ENCODE measurements at regions not wholly inside any gene's neighbourhood (a gene's known extent, or its start where the extent isn't known, plus 50 kb on each side); places are given as distances from the start of the nearest gene placed in this dataset.

DNA sequence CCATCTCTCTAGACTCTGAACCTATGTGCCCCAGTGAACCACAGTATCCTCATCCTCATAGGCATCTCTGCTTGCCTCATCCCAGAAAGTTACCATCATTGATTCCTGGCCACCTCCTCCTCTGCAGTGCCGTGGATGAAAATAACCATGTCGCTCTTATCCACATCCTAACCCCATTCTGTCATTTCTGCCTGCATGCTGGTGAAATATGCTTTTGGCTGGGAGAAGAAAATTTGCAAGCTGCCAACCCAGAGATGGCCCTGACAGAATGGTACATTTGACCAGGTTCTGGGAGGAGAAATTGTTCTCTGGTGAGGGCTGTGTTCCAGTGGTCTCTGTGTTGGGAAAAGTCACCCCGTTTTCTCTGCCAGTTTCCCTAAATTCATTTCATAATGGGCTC is 149.7 kb downstream of the NMUR2 start:
- H3K9me3 Mint-ChIP-seq: no peaks in the 10 kb centered on the region
- H3K36me3 Mint-ChIP-seq (ENCODE audit: low read depth): no peaks in the 10 kb centered on the region
- H3K27ac Mint-ChIP-seq: no peak overlapping the region
- H3K4me3 Mint-ChIP-seq: no peak overlapping the region
- no peaks in the 10 kb centered on the region for H3K4me1 Mint-ChIP-seq (ENCODE audit: low read depth)
- no peaks in the 10 kb centered on the region for H3K27me3 Mint-ChIP-seq (ENCODE audit: low read depth)

DNA sequence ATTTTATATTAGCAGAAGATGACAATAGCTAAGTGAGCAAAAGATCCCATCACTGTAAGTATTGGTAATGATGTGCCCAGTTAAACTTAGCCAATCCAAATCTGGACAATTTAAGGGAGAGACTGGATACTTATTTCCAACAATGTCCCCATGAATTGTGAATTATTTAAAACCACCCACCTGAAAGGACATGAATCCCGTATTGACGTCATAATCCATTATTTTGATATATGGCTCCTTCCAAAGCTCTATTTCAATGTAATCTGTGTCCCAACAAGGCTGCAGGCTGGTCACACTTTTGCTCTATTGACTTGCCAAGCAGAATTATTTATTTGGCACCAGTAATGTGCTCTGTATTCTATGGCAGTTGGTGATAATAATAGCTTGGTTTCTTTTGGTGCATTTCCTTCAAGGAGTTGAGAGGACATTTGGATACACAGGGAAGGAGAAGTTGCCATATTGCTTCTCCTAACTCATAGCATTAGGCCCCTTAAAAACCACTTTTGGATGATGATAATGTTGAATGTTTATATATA is 157.2 kb downstream of the NMUR2 start:
- Mint-ChIP-seq H3K27ac (no peak overlapping the region), H3K4me3 (no peak overlapping the region), H3K36me3 (ENCODE audit: low read depth) (no peaks in the 10 kb centered on the region), H3K4me1 (ENCODE audit: low read depth) (no peaks in the 10 kb centered on the region), H3K9me3 (no peaks in the 10 kb centered on the region), H3K27me3 (ENCODE audit: low read depth) (no peaks in the 10 kb centered on the region)

DNA sequence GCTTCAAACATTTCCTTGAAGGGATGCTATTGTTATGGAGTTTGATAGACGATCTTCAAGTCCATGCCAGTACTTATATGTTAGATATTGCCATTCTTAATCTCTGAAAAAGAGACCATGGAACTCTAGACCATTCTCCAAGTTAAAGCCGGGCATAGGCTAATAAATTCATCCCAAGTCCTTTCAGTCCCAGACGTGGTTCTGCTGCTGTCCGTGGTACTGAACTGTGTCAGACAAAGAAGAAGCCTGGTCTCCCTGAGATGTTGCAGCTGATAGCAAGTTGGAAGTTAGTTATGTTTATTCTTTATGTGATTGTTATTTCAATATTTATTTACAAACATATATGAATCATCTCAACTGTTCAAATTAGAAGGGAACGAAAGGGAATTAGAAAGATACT is 158.7 kb downstream of the NMUR2 start:
- Mint-ChIP-seq H3K36me3 (ENCODE audit: low read depth) (no peaks in the 10 kb centered on the region), H3K27me3 (ENCODE audit: low read depth) (no peaks in the 10 kb centered on the region), H3K9me3 (no peaks in the 10 kb centered on the region)

DNA sequence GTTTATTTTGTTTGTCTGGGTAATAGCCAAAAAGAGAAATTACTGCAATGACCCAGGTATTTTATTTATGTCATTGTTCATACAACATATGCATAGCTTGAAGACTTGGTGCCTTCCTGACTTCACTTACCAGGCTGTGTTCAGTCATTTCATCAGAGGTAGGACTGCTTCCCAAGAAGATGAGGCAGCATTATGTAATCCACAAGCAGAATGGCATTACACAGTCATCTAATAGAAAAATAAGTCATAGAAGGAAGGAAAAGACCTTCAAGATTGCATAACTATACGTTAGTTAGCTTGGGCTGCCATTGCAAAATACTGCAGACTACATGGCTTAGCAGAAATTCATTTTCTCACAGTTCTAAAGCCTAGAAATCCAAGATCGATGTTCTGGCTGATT is 167.5 kb downstream of the NMUR2 start:
- no peak overlapping the region for H3K27ac Mint-ChIP-seq
- H3K4me1 Mint-ChIP-seq (ENCODE audit: low read depth): no peaks in the 10 kb centered on the region
- H3K9me3 Mint-ChIP-seq: no peaks in the 10 kb centered on the region
- no peak overlapping the region for H3K4me3 Mint-ChIP-seq
- no peaks in the 10 kb centered on the region for H3K27me3 Mint-ChIP-seq (ENCODE audit: low read depth)
- H3K36me3 Mint-ChIP-seq (ENCODE audit: low read depth): no peaks in the 10 kb centered on the region

More for the DNA sequence above, 158.7 kb downstream of the NMUR2 start:
- Mint-ChIP-seq H3K4me3 (no peak overlapping the region), H3K27ac (no peak overlapping the region), H3K4me1 (ENCODE audit: low read depth) (no peaks in the 10 kb centered on the region)

DNA sequence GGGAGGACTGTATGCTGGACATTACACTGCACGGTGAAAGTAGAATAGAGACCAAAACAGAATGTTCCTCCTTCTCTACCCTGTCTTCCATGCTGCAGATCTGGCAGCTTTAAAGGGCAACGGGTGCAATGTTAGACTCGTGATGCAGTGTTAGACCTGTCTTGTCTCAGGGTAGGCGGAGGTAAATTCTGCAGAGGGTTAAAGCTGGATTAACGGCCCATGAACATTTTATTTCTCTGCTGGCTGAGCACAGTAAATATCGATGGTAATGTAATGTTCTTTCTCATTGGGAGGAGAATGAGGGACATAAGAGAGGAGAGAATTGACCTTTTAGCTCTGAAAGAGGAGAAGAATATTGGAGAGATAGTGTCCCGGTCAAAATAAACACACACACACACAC is 178.9 kb downstream of the NMUR2 start:
- H3K9me3 Mint-ChIP-seq: peaks cover 4% of the 10 kb centered on the region
- no peaks in the 10 kb centered on the region for H3K27me3 Mint-ChIP-seq (ENCODE audit: low read depth)
- H3K4me1 Mint-ChIP-seq (ENCODE audit: low read depth): no peaks in the 10 kb centered on the region
- H3K4me3 Mint-ChIP-seq: no peak overlapping the region
- H3K36me3 Mint-ChIP-seq (ENCODE audit: low read depth): no peaks in the 10 kb centered on the region
- no peak overlapping the region for H3K27ac Mint-ChIP-seq

DNA sequence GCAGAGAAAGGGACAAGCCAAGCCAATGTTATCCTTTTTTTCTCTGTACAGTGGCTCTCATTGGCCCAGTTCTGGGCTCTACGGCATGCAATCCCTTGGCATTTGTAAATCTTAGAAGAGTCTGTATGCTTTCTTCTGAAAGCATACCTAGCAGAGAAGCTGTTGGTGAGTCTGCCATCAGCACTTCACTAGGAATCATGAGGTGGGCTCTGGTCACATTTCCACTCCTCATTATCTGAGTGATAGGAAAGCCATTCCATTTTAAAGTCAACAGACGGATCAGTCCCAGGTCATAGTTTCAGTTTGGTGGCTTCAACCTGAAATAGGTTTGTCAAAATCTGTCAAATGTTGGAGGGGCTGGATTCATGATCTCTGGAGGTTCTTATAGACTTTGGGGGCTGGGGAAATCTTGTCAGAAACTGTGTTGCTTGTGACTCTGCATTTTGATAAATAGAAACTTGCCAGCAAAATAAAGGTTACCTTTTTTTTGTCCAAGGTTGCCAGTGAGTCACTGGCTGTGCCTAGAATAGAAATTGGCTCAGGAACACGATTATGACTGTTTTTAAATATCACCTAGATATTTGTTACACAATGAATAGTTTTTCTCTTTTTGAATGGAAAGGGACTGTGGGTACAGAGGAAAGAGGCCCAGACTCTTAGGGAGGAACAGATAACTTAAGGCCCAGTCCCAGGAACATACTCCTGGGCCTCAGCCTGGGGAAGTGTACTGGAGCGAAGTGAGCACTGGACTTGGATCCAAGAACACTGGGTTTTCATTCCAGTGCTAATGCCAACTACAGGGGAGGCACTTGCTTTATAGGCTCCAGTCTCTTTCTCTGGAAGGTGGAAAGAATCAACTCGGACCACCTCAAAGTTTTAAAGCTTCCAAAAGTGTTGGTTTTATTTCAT is 183.1 kb downstream of the NMUR2 start:
- H3K36me3 Mint-ChIP-seq (ENCODE audit: low read depth): no peaks in the 10 kb centered on the region
- H3K27me3 Mint-ChIP-seq (ENCODE audit: low read depth): no peaks in the 10 kb centered on the region
- H3K4me1 Mint-ChIP-seq (ENCODE audit: low read depth): no peaks in the 10 kb centered on the region
- peaks cover 9% of the 10 kb centered on the region for H3K9me3 Mint-ChIP-seq
- H3K27ac Mint-ChIP-seq: no peak overlapping the region
- no peak overlapping the region for H3K4me3 Mint-ChIP-seq

DNA sequence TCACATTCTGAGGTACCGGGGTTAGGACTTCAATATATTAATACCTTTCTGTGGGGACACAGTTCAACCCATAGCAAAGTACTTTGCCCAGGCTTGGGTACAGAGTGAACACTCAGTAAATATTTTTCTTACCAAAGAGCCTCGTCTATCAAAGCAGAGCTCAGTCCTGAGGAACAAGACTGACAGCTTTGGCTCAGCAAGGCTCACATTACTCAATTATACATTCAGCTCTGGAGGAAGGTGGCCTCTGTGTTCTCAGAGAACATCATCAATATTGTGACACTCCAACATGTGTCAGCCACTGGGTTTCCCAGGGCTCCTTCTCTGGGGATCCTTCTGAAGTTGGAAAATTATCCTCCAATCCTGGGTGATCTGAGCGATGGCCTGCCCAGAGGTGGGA is 186.4 kb downstream of the NMUR2 start:
- no peak overlapping the region for H3K4me3 Mint-ChIP-seq
- peaks cover 6% of the 10 kb centered on the region for H3K9me3 Mint-ChIP-seq
- H3K27me3 Mint-ChIP-seq (ENCODE audit: low read depth): no peaks in the 10 kb centered on the region

DNA sequence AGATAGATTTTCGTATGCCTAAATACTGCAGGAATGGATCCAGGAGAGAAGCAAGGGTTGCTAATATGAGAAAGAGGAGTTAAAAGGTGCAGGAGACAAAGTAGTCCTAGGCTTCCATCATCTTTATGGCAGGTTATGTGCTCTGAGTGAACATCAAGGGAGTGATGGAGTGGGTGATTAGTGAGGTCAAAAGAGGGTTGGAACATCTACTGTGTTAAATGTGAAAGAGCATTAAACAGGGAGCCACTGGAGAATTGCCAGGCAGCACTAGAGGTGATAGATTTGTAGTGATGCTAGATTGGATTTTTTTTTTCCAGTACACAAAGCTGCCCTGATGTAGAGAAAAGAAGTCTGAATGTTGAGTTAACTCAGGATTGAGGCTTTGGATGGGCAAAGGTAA is 199.3 kb downstream of the NMUR2 start:
- no peak overlapping the region for H3K27ac Mint-ChIP-seq
- no peaks in the 10 kb centered on the region for H3K4me1 Mint-ChIP-seq (ENCODE audit: low read depth)
- H3K4me3 Mint-ChIP-seq: no peak overlapping the region
- H3K36me3 Mint-ChIP-seq (ENCODE audit: low read depth): no peaks in the 10 kb centered on the region
- H3K27me3 Mint-ChIP-seq (ENCODE audit: low read depth): no peaks in the 10 kb centered on the region
- H3K9me3 Mint-ChIP-seq: no peaks in the 10 kb centered on the region

More for the DNA sequence above, 186.4 kb downstream of the NMUR2 start:
- no peaks in the 10 kb centered on the region for H3K4me1 Mint-ChIP-seq (ENCODE audit: low read depth)
- no peaks in the 10 kb centered on the region for H3K36me3 Mint-ChIP-seq (ENCODE audit: low read depth)
- no peak overlapping the region for H3K27ac Mint-ChIP-seq

DNA sequence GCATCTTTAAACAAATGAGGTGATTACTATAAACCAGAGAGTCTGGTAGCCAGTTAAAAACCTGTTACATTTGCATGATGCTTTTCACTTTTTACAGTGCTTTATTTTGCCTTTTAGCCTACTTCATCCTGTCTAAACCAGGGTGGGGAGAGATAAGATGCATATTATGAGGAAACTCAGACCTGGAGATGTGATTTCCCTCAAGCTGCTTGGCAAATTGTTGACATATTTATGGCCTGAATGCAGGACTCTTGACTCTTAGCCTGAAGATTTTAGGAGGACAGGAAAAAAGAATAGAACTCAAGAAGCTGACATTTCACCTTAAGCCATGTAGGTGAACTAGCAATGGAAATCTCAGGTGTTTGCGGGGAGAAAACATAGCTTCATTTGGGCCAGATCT is 202.8 kb downstream of the NMUR2 start:
- Mint-ChIP-seq H3K4me3 (no peak overlapping the region), H3K4me1 (ENCODE audit: low read depth) (no peaks in the 10 kb centered on the region), H3K27me3 (ENCODE audit: low read depth) (no peaks in the 10 kb centered on the region), H3K27ac (no peak overlapping the region), H3K36me3 (ENCODE audit: low read depth) (no peaks in the 10 kb centered on the region), H3K9me3 (no peaks in the 10 kb centered on the region)

DNA sequence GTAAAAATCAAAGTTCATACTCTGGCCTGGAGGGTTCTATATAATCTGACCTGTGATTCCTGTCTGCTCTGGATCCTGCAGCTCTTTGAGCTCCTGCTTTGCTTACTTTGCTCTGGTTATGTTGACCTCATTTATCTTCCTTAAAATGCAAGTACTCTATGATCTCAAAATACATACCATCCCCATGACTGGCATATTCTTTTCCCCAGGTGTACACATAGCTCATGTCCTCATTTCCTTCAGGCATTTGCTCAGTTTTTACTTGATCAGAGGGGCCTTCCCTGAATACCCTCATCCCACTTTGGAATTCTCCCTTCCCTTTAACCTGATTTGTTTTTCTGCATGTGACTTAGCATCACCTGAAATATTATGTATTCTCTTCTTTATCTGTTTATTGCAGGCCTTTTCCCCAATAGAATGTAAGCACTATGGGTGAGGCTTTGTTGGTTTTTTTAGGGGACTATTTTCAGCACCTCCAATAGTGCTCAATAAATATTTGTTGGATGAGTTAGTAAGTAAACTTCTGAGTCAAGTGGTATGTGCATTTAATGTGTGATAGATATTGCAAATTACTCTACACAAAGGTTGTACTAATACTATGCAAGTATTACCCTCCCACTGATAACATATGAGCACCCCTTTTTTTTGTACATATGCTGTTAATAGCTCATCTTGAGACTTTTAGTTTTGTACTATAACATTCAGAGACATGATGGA is 211.5 kb downstream of the NMUR2 start:
- H3K4me3 Mint-ChIP-seq: no peak overlapping the region
- H3K36me3 Mint-ChIP-seq (ENCODE audit: low read depth): no peaks in the 10 kb centered on the region
- no peaks in the 10 kb centered on the region for H3K4me1 Mint-ChIP-seq (ENCODE audit: low read depth)
- H3K27me3 Mint-ChIP-seq (ENCODE audit: low read depth): no peaks in the 10 kb centered on the region
- H3K9me3 Mint-ChIP-seq: peaks cover 4% of the 10 kb centered on the region
- H3K27ac Mint-ChIP-seq: no peak overlapping the region

DNA sequence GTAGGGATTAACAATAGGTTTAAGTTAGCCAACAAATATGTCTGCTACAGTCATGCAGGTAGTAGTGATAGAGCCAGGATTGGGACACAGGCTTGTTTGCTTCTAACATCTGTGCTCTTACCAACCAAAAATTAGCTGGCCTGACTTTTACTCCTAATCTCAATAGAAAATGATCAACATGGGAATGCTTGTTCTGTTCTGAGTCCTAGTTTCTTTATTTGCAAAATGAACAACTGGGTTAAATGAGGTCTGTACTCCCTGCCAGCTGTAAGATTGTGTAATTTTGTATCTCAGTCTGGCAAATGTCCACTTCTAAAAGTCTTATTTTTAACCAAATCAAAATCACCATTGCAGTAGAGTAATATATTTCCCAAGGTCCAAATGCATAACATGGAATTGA is 216.8 kb downstream of the NMUR2 start:
- Mint-ChIP-seq H3K9me3 (no peaks in the 10 kb centered on the region), H3K4me1 (ENCODE audit: low read depth) (no peaks in the 10 kb centered on the region), H3K4me3 (no peak overlapping the region), H3K27ac (no peak overlapping the region), H3K36me3 (ENCODE audit: low read depth) (no peaks in the 10 kb centered on the region), H3K27me3 (ENCODE audit: low read depth) (no peaks in the 10 kb centered on the region)

DNA sequence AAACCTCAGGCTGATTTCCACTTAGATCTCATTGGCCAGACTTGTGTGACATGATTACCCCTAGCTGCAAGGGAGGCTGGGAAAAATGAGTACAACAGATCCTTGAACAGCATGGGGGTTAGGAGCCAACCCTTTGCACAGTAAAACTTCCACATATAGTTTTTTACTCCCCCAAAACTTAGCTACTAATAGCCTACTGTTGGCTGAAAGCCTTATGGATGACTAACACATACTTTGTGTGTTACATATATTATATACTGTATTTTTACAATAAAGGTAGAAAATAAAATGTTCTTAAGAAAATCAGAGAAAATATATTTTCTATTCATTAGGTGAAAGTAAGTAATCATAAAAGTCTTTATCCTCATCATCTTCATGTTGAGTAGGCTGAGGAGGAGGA is 217.4 kb downstream of the NMUR2 start:
- Mint-ChIP-seq H3K27ac (no peak overlapping the region), H3K27me3 (ENCODE audit: low read depth) (no peaks in the 10 kb centered on the region), H3K4me1 (ENCODE audit: low read depth) (no peaks in the 10 kb centered on the region), H3K9me3 (no peaks in the 10 kb centered on the region), H3K4me3 (no peak overlapping the region), H3K36me3 (ENCODE audit: low read depth) (no peaks in the 10 kb centered on the region)

DNA sequence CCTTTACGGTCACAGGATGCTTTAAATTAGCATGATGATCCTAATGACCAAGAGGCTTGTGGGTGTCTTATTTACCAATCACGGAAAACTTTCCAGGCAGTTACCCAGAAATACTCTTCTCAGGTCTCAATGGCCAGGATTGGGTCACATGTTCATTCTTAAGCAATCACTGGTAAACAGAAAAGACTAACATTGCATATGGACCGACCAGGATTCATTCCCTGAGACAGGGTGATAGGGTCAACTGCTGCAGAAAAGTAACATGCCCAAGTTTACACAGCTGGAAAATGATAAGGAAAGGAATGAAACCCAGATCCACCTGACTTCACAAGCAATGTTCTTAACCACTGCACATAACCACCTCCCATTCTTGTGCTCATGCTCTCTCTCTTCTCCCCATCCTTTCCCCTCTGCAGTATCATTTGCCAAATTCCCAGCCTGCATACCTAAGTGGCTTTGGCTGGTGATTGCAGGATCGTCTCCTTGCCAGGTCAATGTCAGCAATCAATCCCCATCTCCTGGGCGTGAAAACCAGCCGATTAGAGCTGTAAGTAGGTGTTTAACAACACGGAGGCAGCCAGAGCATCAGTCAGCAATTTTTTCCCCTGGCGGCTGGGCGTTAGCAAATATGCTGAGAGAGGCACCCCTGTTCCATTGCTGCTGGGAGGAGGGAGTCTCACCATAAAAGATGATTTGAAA is 219.4 kb downstream of the NMUR2 start:
- H3K4me1 Mint-ChIP-seq (ENCODE audit: low read depth): no peaks in the 10 kb centered on the region
- H3K27ac Mint-ChIP-seq: no peak overlapping the region
- H3K9me3 Mint-ChIP-seq: peaks cover 3% of the 10 kb centered on the region
- H3K27me3 Mint-ChIP-seq (ENCODE audit: low read depth): no peaks in the 10 kb centered on the region
- no peaks in the 10 kb centered on the region for H3K36me3 Mint-ChIP-seq (ENCODE audit: low read depth)
- no peak overlapping the region for H3K4me3 Mint-ChIP-seq

DNA sequence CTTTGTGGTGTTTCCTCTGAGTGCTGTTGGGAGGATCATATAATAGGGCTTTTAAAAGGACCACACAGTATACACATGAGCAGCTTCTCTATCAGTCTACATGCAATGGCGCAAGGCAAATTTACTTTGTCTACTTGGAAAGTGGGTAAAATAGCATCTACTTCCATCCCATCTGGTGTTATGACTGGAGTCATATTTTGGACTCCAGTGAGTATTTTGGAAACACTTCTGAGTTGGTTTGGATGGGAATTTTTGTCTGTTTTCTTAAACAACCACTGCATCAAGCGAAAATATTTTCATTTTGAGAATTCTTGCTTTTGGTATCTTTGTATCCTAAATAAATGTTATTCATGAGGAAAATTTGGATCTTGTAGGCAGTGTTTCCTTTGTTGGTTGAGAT is 220.8 kb downstream of the NMUR2 start:
- H3K9me3 Mint-ChIP-seq: peaks cover 8% of the 10 kb centered on the region
- H3K36me3 Mint-ChIP-seq (ENCODE audit: low read depth): no peaks in the 10 kb centered on the region
- no peak overlapping the region for H3K4me3 Mint-ChIP-seq
- H3K4me1 Mint-ChIP-seq (ENCODE audit: low read depth): no peaks in the 10 kb centered on the region
- H3K27me3 Mint-ChIP-seq (ENCODE audit: low read depth): no peaks in the 10 kb centered on the region
- no peak overlapping the region for H3K27ac Mint-ChIP-seq
